Caco-2 (cell line): ENCODE measurements at regions not wholly inside any gene's neighbourhood (a gene's known extent, or its start where the extent isn't known, plus 50 kb on each side); places are given as distances from the start of the nearest gene placed in this dataset.

ENCODE experiments used
- BruUV-seq: library from RNA; stranded (reverse); fragments of 400-500 nt; replicated peaks from 2 replicates; lab custom pipeline; 2021; lab: Mats Ljungman, UMichigan
- CTCF ChIA-PET: fragments of 300-600 bp; sonication (Branson Sonifier 250); formaldehyde crosslinking; loops from one replicate; lab custom pipeline; 2022; ENCODE audit warnings: antibody characterized with exemption; lab: Charles Lee
- POLR2A ChIA-PET: fragments of 300-600 bp; sonication (Branson Sonifier 250); formaldehyde crosslinking; loops from one replicate; lab custom pipeline; 2022; ENCODE audit warnings: antibody characterized with exemption; lab: Charles Lee
- DNase-seq, 2 experiments: peaks; one replicate each; pipeline versions ENCODE4 v3.0.0 to v3.0.0-alpha.2; 2020 to 2022
- H3K27me3 ChIP-seq: replicated peaks from 2 replicates; pipeline ENCODE4 v1.6.0; 2011; ENCODE audit warnings: low read length; ENCODE audit not compliant: control insufficient read depth, insufficient read depth
- H3K36me3 ChIP-seq: 2 replicates; pipeline ENCODE4 v1.5.1; 2011; ENCODE audit warnings: low read length; ENCODE audit not compliant: control insufficient read depth, insufficient read depth
- H3K4me1 ChIP-seq: fragments of 250-450 bp; sonication (Bioruptor Pico); 2 replicates; pipeline ENCODE4 v1.5.1; 2020; ENCODE audit warnings: mild to moderate bottlenecking
- H3K4me3 ChIP-seq: 2 replicates; pipeline ENCODE4 v1.5.1; 2011; ENCODE audit warnings: low read depth, mild to moderate bottlenecking, control low read depth, low read length
- H3K9me3 ChIP-seq: fragments of 250-450 bp; sonication (Bioruptor Pico); 2 replicates; pipeline ENCODE4 v1.5.1; 2020; ENCODE audit warnings: mild to moderate bottlenecking, moderate library complexity
- H3K27ac Mint-ChIP-seq: one replicate; pipeline ENCODE4 v1.8.0; 2022; ENCODE audit warnings: mixed read lengths; ENCODE audit not compliant: unreplicated experiment
- H3K27me3 Mint-ChIP-seq: one replicate; pipeline ENCODE4 v1.8.0; 2022; ENCODE audit warnings: mixed read lengths; ENCODE audit not compliant: insufficient read depth, unreplicated experiment
- H3K36me3 Mint-ChIP-seq: one replicate; pipeline ENCODE4 v1.8.0; 2022; ENCODE audit warnings: mild to moderate bottlenecking, mixed read lengths; ENCODE audit not compliant: insufficient read depth, unreplicated experiment
- H3K4me1 Mint-ChIP-seq: one replicate; pipeline ENCODE4 v1.8.0; 2022; ENCODE audit warnings: low read depth, mixed read lengths; ENCODE audit not compliant: unreplicated experiment
- H3K4me3 Mint-ChIP-seq: one replicate; pipeline ENCODE4 v1.8.0; 2022; ENCODE audit warnings: mild to moderate bottlenecking, moderate library complexity, mixed read lengths; ENCODE audit not compliant: unreplicated experiment
- H3K9me3 Mint-ChIP-seq: one replicate; pipeline ENCODE4 v1.8.0; 2022; ENCODE audit warnings: mixed read lengths; ENCODE audit not compliant: unreplicated experiment
- CTCF ChIP-seq, 2 experiments: fragments of 200-600 bp in 1 of 2; IDR thresholded peaks; 1 replicate in 1 of 2; 2 replicates in 1 of 2; pipeline versions ENCODE4 v1.5.1 to v1.8.0; 2011 to 2022; ENCODE audit warnings: antibody characterized with exemption in 1 of 2, control low read depth in 1 of 2, inconsistent platforms in 1 of 2, low read depth in 1 of 2, low read length in 1 of 2, mild to moderate bottlenecking in 1 of 2, moderate library complexity in 1 of 2; ENCODE audit not compliant: insufficient read depth in 1 of 2, severe bottlenecking in 1 of 2, unreplicated experiment in 1 of 2
- intact Hi-C: fragments of 100-400 bp; cut with micrococcal nuclease; formaldehyde crosslinking; loops from one replicate; pipeline ENCODE4 v1.10.0; 2022; ENCODE audit not compliant: unreplicated experiment

DNA sequence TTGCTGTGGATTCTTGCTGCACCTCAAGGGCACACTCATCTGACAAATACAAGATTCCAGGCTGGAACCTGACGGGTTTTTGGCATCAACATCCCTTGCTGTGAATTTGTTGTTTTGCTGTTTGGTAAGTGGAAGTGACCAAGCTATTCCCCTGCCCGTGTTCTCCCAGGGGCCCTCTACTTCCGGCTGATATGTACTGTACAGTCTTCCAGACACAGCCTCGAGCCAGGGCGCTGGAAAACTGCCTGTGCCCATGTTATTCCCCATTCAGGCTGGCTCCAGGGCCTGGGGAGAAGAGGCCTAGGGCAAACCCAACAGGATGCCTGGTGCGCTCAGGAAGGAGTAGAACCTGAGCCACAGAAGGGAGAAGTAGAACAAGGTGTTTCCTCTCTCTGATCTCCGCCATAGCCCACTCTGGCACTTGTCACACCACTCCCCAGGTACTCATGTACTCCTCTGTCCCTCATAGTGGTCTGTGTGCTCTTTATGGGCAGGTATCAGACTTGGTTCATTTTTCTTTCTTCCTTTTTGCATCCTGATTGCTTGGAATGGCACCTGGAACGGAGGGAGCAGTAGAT lies 67.8 kb upstream of the LTA4H start:
- Mint-ChIP-seq H3K4me3 (no peak overlapping the region), H3K27ac (no peak overlapping the region), H3K4me1 (no peaks in the 10 kb centered on the region), H3K27me3 (no peaks in the 10 kb centered on the region), H3K9me3 (no peaks in the 10 kb centered on the region), H3K36me3 (no peaks in the 10 kb centered on the region)
- H3K4me3 ChIP-seq: no peak overlapping the region
- intact Hi-C loops: no loop called here
- no peaks in the 10 kb centered on the region for H3K9me3 ChIP-seq
- POLR2A ChIA-PET: no interaction called here
- no peaks in the 10 kb centered on the region for H3K27me3 ChIP-seq
- no peaks in the 10 kb centered on the region for H3K4me1 ChIP-seq
- no TSS peak for BruUV-seq
- TF ChIP-seq CTCF (IDR thresholded peaks at IDR 0.05; ENCODE audit: insufficient read depth in 1 of 2, low read depth in 1 of 2, low read length in 1 of 2, severe bottlenecking in 1 of 2, unreplicated experiment in 1 of 2): no peak
- CTCF ChIA-PET: no interaction called here
- no peaks in the 10 kb centered on the region for H3K36me3 ChIP-seq
- DNase-seq: no peak

DNA sequence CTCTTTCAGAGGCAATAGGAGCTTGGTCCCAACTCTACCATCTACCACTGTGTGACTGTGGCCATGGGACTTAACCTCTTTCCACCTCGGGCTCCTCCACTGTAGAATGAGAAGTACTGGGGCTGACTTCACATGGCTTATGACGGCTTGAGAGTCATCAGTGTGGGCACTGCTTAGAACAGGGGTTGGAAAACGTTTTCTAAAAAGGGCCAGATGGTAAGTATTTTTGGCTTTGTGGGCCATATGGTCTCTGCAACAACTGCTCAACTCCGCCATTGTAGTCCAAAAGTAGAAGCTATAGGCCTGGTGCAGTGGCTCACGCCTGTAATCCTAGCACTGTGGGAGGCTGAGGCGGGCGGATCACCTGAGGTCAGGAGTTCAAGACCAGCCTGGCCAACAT lies 69.2 kb upstream of the LTA4H start:
- Histone ChIP-seq H3K4me3 (no peak overlapping the region), H3K4me1 (no peaks in the 10 kb centered on the region), H3K36me3 (no peaks in the 10 kb centered on the region), H3K9me3 (no peaks in the 10 kb centered on the region), H3K27me3 (no peaks in the 10 kb centered on the region)
- no peak overlapping the region for H3K4me3 Mint-ChIP-seq
- no TSS peak for BruUV-seq
- H3K4me1 Mint-ChIP-seq: no peaks in the 10 kb centered on the region
- no peaks in the 10 kb centered on the region for H3K9me3 Mint-ChIP-seq
- ChIA-PET CTCF (no interaction called here), POLR2A (no interaction called here)
- H3K36me3 Mint-ChIP-seq: no peaks in the 10 kb centered on the region
- TF ChIP-seq CTCF (IDR thresholded peaks at IDR 0.05; ENCODE audit: insufficient read depth in 1 of 2, low read depth in 1 of 2, low read length in 1 of 2, severe bottlenecking in 1 of 2, unreplicated experiment in 1 of 2): no peak
- no peak overlapping the region for H3K27ac Mint-ChIP-seq
- H3K27me3 Mint-ChIP-seq: no peaks in the 10 kb centered on the region
- intact Hi-C loops: no loop called here
- no peak for DNase-seq

DNA sequence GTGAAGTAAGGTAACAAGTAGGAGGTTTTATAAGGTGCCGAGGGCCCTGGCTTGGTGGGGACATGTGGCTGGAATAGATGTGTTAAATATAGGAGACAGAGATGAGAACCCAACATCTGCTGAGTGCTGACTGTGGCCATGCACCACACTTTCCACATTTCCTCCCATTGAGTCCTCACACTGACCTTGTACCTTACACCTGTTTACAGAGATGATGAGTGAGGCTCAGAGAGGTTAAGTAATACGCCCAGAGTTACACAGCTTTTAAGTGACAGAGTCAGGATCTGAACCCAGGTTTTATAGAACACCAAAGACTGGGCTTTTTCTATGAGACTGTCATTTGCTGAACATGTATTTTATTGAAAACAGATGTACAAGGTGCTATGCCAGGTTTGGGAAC lies 70.8 kb upstream of the LTA4H start:
- H3K27me3 ChIP-seq: no peaks in the 10 kb centered on the region
- H3K4me1 ChIP-seq: no peaks in the 10 kb centered on the region
- CTCF ChIA-PET: no interaction called here
- Mint-ChIP-seq H3K36me3 (no peaks in the 10 kb centered on the region), H3K27me3 (no peaks in the 10 kb centered on the region), H3K4me3 (no peak overlapping the region), H3K4me1 (peaks cover 4% of the 10 kb centered on the region), H3K9me3 (no peaks in the 10 kb centered on the region), H3K27ac (no peak overlapping the region)
- no peaks in the 10 kb centered on the region for H3K9me3 ChIP-seq
- no peaks in the 10 kb centered on the region for H3K36me3 ChIP-seq
- no peak for DNase-seq
- BruUV-seq: no TSS peak
- TF ChIP-seq CTCF (IDR thresholded peaks at IDR 0.05; ENCODE audit: insufficient read depth in 1 of 2, low read depth in 1 of 2, low read length in 1 of 2, severe bottlenecking in 1 of 2, unreplicated experiment in 1 of 2): no peak
- no peak overlapping the region for H3K4me3 ChIP-seq
- intact Hi-C loops: no loop called here
- POLR2A ChIA-PET: no interaction called here
